Stimulated activated CD4-positive, alpha-beta T cell treated with anti-CD3 and anti-CD28 coated beads, Interleukin-2, amount 100 ng/mL, for 24 hours (primary cell): ENCODE measurements at regions not wholly inside any gene's neighbourhood (a gene's known extent, or its start where the extent isn't known, plus 50 kb on each side); places are given as distances from the start of the nearest gene placed in this dataset.

Source experiments
- DNase-seq, 2 donors: peaks; one replicate each; pipeline ENCODE4 v3.0.0-alpha.2; 2020

DNA sequence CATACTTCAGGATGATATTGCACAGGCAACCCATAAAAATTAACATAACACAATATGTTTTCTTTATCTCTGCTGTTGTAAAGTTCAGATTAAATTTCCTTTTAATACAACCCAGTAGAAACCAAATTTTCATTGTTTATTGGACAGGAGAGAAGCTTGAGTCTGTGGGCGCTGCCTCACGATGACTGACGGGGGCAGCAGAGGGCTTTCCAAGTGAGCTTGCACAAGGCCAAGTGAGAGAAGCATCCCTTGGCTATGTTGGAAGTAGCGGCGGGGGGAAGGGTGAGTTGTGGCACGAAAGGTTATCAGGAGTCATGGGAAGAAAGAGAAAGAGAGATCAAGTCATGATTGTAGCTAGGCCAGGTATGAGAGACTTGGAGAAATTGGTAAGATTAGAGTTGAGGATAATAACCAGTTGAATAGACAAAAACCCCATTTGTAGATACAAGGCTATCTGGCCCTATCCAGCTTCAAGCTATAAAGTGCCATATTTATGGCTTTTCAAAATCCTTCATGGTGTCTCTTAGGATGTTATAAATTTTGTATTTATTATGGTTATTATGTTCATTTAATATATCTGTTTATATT lies 413.7 kb upstream of the FAM98A start:
- DNase-seq: peak; percentile 17 to 41

DNA sequence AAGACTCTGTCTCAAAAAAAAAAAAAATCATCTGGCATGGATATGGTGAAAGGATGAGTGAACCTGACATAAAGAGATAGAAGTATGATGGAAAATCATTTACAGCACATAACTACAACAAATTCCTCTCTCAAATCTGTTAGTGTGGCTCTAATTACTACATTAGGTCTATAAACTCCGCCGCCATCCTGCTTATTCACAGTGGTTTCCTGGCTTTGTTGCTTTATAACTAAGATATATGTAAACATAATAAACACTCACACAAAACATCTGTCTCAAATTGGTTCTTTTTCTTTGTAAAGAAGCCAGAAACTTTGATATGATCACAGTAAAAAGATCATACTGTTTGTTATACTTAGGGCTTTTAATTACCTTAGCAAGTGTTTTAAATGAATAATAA lies 412.6 kb upstream of the FAM98A start:
- DNase-seq: no peak

- DNase-seq: no peak
Measured at GRCh38 chr2:34005901-34006300, 406.8 kb upstream of the FAM98A start.

DNA sequence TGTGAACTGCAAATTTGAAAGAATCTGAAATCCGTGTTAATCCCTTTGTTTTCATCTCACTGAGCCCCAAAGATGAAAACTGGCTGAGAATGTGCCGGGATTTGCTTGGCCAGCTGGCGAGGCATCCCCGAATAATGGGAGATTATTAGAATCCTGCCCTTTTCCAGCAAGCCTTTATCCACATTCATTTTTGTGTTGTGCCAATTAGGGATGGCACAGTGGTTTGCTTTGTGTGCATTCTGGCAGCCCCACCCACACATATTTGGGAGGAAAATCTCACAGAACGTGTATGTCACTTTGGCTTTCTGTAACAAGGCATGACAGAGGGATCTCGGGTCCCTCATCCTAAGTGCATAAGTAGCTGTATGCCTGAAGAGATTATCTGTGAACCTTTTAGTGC lies 405.8 kb upstream of the FAM98A start:
- DNase-seq: no peak

GRCh38 chr2:34003795-34004194 lies 404.7 kb upstream of the FAM98A start:
- DNase-seq: no peak

DNA sequence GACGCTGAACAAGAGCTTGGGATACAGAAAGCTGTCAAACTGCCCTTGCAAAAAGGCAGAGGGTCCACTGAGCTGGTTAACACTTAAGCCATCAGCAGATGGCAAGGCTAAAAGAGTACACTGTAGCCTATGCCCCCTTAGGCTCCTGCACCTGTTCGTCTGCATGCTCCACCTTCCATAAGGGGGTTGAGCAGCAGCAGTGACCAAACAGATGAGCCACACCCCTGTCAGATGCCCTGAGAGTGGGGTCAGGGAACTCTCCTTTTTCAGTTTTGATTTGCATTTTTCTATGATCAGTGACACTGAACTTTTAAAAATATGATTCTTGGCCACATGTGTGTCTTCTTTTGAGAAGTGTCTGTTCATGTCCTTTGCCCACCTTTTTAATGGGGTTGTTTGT lies 402.5 kb upstream of the FAM98A start:
- no peak for DNase-seq

- DNase-seq: no peak
Measured at GRCh38 chr2:33984131-33984530, 385.0 kb upstream of the FAM98A start.

DNA sequence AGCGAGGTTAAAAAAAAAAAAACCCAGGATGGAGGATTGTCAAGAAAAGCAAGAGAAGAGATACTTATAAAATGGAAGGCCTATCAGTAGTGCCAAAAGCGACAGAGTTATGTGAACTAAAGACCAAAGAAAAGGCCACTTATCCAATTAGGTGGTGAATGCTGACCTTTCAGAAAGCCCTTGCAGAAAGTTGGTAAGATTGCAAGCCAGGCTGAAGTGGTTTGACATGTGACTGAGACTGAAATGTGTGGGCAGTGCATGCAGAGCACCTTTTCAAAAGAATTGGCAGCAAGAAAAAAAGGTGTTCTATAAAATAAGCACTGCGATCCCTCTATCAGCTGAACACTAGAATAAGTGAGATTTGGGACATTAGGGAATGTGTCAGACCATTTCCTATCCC lies 379.4 kb upstream of the FAM98A start:
- no peak for DNase-seq

DNA sequence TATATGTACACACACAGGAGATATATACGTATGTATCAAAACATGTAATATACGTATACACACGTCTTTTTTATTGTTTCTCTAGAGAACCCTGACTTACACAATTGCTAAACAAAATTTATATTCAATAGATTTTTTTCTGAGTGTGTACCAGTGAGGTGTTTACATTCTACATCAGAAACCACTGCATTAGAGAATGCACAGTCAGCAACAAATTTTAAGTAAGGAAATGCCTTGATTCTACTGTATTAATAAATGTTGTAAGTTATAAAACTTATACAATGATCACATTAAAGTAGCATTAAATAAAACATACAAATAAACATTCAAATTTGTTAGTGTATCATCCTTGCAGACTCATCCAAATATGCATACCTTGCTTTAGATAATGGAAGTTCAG lies 376.4 kb upstream of the FAM98A start:
- DNase-seq: no peak

DNA sequence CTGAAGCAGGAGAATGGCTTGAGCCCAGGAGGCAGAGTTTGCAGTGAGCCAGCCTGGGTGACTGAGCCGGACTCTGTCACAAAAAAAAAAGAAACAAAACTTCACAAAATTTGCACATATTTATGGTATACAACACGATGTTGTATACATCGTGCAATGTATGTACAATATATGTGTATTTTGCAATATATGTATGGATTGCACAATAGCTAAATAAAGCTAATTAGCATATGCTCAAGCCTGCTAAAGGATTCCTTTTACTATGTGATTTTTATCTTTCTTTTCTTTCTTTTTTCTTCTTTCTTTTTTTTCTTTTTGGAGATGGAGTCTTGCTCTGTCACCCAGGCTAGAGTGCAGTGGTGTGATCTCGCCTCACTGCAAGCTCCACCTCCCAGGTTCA lies 368.0 kb upstream of the FAM98A start:
- DNase-seq: no peak

GRCh38 chr2:33958591-33958990 lies 359.5 kb upstream of the FAM98A start:
- no peak for DNase-seq

- DNase-seq: no peak
Measured at GRCh38 chr2:33949371-33949770, 350.3 kb upstream of the FAM98A start.

GRCh38 chr2:33946193-33946592 lies 347.1 kb upstream of the FAM98A start:
- DNase-seq: no peak

DNA sequence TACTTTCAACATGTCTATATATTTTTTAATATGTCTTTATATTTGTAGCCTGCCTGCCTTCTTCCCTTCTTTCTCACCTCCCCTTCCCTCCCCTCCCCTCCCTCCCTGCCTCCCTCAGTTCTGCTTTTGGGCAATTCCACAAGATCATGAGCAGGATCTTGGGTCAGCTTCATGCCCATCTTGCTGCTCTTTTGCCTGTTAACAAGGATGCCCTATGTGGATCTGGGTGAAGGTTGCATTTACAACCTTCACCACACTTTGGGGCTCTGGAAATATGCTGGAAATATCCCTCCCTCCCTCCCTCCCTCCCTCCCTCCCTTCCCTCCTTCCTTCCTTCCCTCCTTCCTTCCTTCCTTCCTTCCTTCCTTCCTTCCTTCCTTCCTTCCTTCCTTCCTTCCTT lies 334.1 kb upstream of the FAM98A start:
- no peak for DNase-seq

DNA sequence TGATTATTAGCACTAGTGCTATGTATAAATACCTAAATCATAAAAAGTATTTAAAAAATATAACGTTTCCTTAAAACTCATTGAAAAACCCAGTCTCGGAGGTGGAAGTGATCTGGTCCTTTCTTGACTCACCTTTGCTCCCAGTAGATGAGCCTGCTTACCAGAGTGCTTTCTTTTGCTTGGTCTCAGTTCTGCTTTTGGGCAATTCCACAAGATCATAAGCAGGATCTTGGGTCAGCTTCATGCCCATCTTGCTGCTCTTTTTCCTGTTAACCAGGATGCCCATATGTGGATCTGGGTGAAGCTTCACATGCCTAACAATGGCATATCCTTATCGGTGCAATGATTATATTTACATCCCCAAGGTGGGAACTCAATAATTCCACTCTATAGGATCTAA lies 332.1 kb upstream of the FAM98A start:
- DNase-seq: no peak

DNA sequence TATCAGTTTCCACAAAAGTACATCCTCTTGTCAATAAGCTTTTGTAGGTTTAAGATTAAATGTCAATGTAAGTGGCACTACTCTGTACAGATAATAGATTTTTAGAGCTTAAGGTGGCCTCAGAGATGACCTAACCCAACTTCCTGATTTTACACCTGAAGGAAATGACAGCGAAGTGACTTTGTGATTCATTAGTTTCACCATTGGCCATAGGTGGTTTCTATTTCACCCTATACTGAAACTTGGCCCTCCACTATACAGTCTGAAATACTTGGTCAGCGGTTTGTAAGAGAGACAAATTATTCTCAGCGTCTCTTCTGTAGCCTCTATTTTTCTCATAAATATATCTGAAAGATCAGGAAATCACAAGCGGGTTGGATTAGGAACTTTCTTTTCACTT lies 330.4 kb upstream of the FAM98A start:
- DNase-seq: no peak

- no peak for DNase-seq
Measured at GRCh38 chr2:33927756-33928155, 328.7 kb upstream of the FAM98A start.

- no peak for DNase-seq
Measured at GRCh38 chr2:33925311-33925710, 326.2 kb upstream of the FAM98A start.

DNA sequence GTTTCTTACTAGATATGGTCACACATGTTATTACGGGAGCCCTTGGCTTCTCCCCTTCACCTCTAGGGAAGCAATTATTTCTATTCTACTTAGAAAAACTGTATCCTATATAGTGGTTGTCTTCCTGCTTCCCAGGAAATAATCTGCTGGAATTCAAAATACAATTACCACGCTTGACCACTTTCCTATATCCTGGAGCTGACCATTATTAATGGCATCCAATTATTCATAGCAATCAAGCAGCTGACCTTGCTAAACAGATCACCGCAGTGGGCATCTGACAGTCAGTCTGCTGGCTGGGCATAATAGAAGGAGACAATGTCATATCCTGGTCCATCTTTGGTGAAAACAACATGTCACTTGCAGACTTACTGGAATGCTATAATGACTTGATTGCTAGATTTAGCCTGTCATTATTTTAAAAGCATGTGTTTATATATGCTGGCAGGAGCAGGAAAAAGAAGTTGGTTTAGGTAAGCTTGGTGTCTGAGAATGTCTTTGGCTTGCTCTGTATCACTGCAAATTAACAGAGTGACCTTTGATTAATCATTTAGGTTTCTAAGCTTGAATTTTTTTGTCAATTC lies 325.6 kb upstream of the FAM98A start:
- DNase-seq: no peak

DNA sequence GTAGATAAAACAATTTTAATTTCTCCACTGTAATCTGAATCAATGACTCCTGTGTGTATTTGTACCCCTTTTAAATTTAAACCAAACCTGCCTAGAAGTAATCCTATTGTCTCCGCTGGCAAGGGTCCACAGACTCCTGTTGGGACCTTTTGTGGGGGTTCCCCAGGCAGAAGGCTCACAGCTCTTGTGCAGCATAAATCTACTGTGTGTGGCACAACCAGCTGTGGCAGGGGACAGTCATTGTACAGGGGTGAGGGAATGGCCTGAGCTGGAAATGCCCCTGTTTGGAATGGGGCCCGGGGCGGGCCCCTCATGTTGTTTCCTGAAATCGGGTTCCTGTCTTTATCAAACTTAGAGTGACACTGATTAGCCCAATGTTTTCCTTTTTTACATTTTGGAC lies 318.2 kb upstream of the FAM98A start:
- no peak for DNase-seq

- no peak for DNase-seq
Measured at GRCh38 chr2:33913071-33913616, 314.0 kb upstream of the FAM98A start.

DNA sequence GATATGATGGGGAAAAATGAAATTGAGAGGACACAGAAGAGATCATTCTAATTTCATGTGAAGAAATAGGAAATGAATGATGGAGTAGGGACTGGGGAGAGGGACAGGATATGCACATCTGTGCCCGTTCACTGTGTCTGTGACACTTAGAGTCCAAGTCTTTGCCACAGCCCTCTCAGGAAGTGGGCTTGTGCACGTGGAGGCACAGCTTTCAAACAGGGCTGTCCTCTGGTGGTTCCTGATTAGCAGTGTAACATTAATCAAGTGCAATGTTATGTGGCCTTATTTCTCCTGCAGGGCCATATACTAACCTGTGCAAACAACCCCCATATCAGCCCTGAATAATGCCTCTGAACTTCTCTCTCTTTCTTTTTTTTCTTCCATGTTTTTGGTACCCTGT lies 312.2 kb upstream of the FAM98A start:
- DNase-seq: no peak

- no peak for DNase-seq
Measured at GRCh38 chr2:33909945-33910695, 311.0 kb upstream of the FAM98A start.

DNA sequence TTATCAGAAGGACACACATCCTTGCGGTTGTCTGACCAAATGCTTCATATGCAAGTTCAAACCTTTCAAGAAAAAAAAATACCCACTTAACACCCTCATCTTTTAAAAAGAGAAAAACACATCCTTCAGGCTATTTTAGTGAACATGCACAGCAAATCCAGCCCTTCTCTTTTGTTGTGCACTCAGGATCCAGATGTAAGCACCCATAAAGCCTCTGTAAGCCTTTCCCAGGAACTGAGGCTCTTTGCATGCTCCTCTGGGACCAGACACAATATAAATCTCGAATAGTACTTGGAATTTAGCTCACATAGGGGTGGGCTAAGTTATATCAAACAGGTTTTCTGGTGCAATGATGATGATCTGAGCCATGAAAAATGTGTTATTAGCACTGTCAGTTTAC lies 308.8 kb upstream of the FAM98A start:
- DNase-seq: no peak
